ENCODE measurements at regions not wholly inside any gene's neighbourhood (a gene's known extent, or its start where the extent isn't known, plus 50 kb on each side); places are given as distances from the start of the nearest gene placed in this dataset.

GRCh38 chr6:91827151-91827550 is 1240.3 kb upstream of the MAP3K7 start:
- H2BK120ac ChIP-seq (replicated peaks; ENCODE audit: low read depth, low read length) = no peak overlapping the region
- no peaks in the 10 kb centered on the region for H3K79me1 ChIP-seq (ENCODE audit: low read depth, low read length)
- 92% methylated on average over 2 of the region's 2 CpGs; no CpG with 5 or more reads in 1 of the 2 experiments for WGBS, 2 experiments (ENCODE audit: extremely low coverage in 1 of 2, insufficient coverage in 1 of 2, insufficient read length in 1 of 2, insufficient replicate concordance in 2 of 2, low coverage in 1 of 2, low lambda C conversion rate in 2 of 2, missing lambda C conversion rate in 1 of 2)
- no peak overlapping the region for H2BK15ac ChIP-seq (ENCODE audit: low read length)
- no peak overlapping the region for H3K4ac ChIP-seq (replicated peaks; ENCODE audit: insufficient read length, low read depth, low read length)
- H3K23me2 ChIP-seq (ENCODE audit: low read depth, low read length) = no peaks in the 10 kb centered on the region
- no peaks in the 10 kb centered on the region for H3K79me2 ChIP-seq (ENCODE audit: control insufficient read depth in 1 of 2, insufficient read depth in 2 of 2, low read length in 2 of 2)
- POLR2A ChIA-PET (ENCODE audit: partially characterized antibody) = no interaction called here
- H3K4me3 ChIP-seq (ENCODE audit: extremely low read depth in 1 of 4, insufficient read depth in 2 of 4, low read depth in 3 of 4, low read length in 4 of 4) = no peak overlapping the region
- H3K27ac ChIP-seq (ENCODE audit: low read depth, low read length) = no peak overlapping the region
- no peak overlapping the region for H2BK5ac ChIP-seq (ENCODE audit: low read depth, low read length)
- H4K20me1 ChIP-seq (replicated peaks in 1 of 2; ENCODE audit: control insufficient read depth in 1 of 2, insufficient read depth in 2 of 2, low read length in 2 of 2) = no peaks in the 10 kb centered on the region
- H3K9me3 ChIP-seq (ENCODE audit: insufficient read depth in 2 of 2, low read depth in 1 of 2, low read length in 1 of 2) = no peaks in the 10 kb centered on the region
- H3K23ac ChIP-seq (ENCODE audit: insufficient read length) = no peak overlapping the region
- no peak for DNase-seq (ENCODE audit: low read depth in 1 of 2, low spot score in 2 of 2)
- no peaks in the 10 kb centered on the region for H3K27me3 ChIP-seq (replicated peaks in 1 of 4; ENCODE audit: control insufficient read depth in 3 of 4, extremely low read depth in 1 of 4, insufficient read depth in 3 of 4, low read length in 3 of 4)
- H2AK5ac ChIP-seq (ENCODE audit: low read depth, low read length) = no peak overlapping the region
- no peak overlapping the region for H2AFZ ChIP-seq (ENCODE audit: low read length)
- H3K18ac ChIP-seq (ENCODE audit: extremely low read depth, low read length) = no peak overlapping the region
- H4K91ac ChIP-seq (replicated peaks; ENCODE audit: insufficient read length, low read length) = no peak overlapping the region
- no peak overlapping the region for H4K5ac ChIP-seq (ENCODE audit: insufficient read length, low read depth, low read length)
- H2BK12ac ChIP-seq (ENCODE audit: low read depth, low read length) = no peak overlapping the region
- H4K8ac ChIP-seq (ENCODE audit: extremely low read depth, insufficient read depth, low read length) = no peak overlapping the region
- no peak overlapping the region for H3K14ac ChIP-seq (ENCODE audit: insufficient read length)
- H3K9ac ChIP-seq (replicated peaks in 1 of 4; ENCODE audit: extremely low read depth in 1 of 4, low read depth in 3 of 4, low read length in 3 of 4) = no peak overlapping the region
- H2BK20ac ChIP-seq (ENCODE audit: low read length) = no peak overlapping the region
- no peak overlapping the region for H3K4me2 ChIP-seq (ENCODE audit: insufficient read depth in 1 of 2, low read depth in 2 of 2, low read length in 2 of 2)
- no peaks in the 10 kb centered on the region for H3K36me3 ChIP-seq (ENCODE audit: control insufficient read depth in 2 of 4, insufficient read depth in 4 of 4, low read length in 3 of 4)
- no peak for FAIRE-seq
- no peak overlapping the region for H3K56ac ChIP-seq (replicated peaks; ENCODE audit: insufficient read length, low read depth, low read length)
- TF ChIP-seq SRF (IDR thresholded peaks at IDR 0.05; ENCODE audit: low read depth, low read length) (no peak), POLR2AphosphoS5 (IDR thresholded peaks at IDR 0.05; ENCODE audit: low read depth, low read length) (no peak), TBP (IDR thresholded peaks at IDR 0.05; ENCODE audit: low read depth, low read length) (no peak), RFX5 (IDR thresholded peaks at IDR 0.05; ENCODE audit: borderline replicate concordance, low read depth, low read length) (no peak), GTF2F1 (IDR thresholded peaks at IDR 0.05; ENCODE audit: borderline replicate concordance, low read depth, low read length) (no peak), TEAD4 (IDR thresholded peaks at IDR 0.05; ENCODE audit: low read depth, low read length) (no peak), NANOG (IDR thresholded peaks at IDR 0.05; ENCODE audit: insufficient read depth, low read depth, low read length, poor library complexity, severe bottlenecking) (no peak)
- no peaks in the 10 kb centered on the region for H3K4me1 ChIP-seq (replicated peaks in 1 of 4; ENCODE audit: control insufficient read depth in 3 of 4, insufficient read depth in 4 of 4, low read length in 3 of 4)
- CTCF ChIA-PET (ENCODE audit: partially characterized antibody) = no interaction called here

All from H1 (cell line).